ENCODE measurements at regions not wholly inside any gene's neighbourhood (a gene's known extent, or its start where the extent isn't known, plus 50 kb on each side); places are given as distances from the start of the nearest gene placed in this dataset.
"Not testable (repeated sequence)": the region's sequence is repeated elsewhere in the genome, so short reads cannot be mapped to it uniquely, and the experiment has no call there.

GRCh38 chr7:150077543-150077942, 203.8 kb downstream of the ATP6V0E2 start:
- not testable (repeated sequence) for TF ChIP-seq ATF3 (IDR thresholded peaks at IDR 0.05; ENCODE audit: insufficient read depth, low read depth, low read length); USF2 (IDR thresholded peaks at IDR 0.05; ENCODE audit: low read length); MAFK (IDR thresholded peaks at IDR 0.05; ENCODE audit: low read depth, low read length); POLR2A (IDR thresholded peaks at IDR 0.05; ENCODE audit: control extremely low read depth in 1 of 2, low read depth in 2 of 2, low read length in 2 of 2); SP4 (IDR thresholded peaks at IDR 0.05; ENCODE audit: low read length); EGR1 (IDR thresholded peaks at IDR 0.05; ENCODE audit: borderline replicate concordance, low read depth, low read length); FOSL1 (IDR thresholded peaks at IDR 0.05; ENCODE audit: insufficient read depth, low read depth, low read length); SP1 (IDR thresholded peaks at IDR 0.05; ENCODE audit: low read depth, low read length); RXRA (IDR thresholded peaks at IDR 0.05; ENCODE audit: insufficient read depth, low read depth, low read length); JUND (IDR thresholded peaks at IDR 0.05; ENCODE audit: low read length)
- TF ChIP-seq, protein P1, sequence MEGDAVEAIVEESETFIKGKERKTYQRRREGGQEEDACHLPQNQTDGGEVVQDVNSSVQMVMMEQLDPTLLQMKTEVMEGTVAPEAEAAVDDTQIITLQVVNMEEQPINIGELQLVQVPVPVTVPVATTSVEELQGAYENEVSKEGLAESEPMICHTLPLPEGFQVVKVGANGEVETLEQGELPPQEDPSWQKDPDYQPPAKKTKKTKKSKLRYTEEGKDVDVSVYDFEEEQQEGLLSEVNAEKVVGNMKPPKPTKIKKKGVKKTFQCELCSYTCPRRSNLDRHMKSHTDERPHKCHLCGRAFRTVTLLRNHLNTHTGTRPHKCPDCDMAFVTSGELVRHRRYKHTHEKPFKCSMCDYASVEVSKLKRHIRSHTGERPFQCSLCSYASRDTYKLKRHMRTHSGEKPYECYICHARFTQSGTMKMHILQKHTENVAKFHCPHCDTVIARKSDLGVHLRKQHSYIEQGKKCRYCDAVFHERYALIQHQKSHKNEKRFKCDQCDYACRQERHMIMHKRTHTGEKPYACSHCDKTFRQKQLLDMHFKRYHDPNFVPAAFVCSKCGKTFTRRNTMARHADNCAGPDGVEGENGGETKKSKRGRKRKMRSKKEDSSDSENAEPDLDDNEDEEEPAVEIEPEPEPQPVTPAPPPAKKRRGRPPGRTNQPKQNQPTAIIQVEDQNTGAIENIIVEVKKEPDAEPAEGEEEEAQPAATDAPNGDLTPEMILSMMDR (IDR thresholded peaks at IDR 0.05; ENCODE audit: control extremely low read depth in 1 of 3, insufficient read depth in 1 of 3, low read depth in 1 of 3, low read length in 3 of 3) = not testable (repeated sequence)
